ENCODE measurements at regions not wholly inside any gene's neighbourhood (a gene's known extent, or its start where the extent isn't known, plus 50 kb on each side); places are given as distances from the start of the nearest gene placed in this dataset.
"Not testable (repeated sequence)": the region's sequence is repeated elsewhere in the genome, so short reads cannot be mapped to it uniquely, and the experiment has no call there.

- DNase-seq: peak in 2 of 3 donors; percentile 13 to 44
Measured at GRCh38 chr12:5096241-5096924, 52.7 kb downstream of the KCNA5 start.

GRCh38 chr12:5097786-5098185 is 54.1 kb downstream of the KCNA5 start:
- no peak for DNase-seq

- no peak for DNase-seq
Measured at GRCh38 chr12:5099136-5099535, 55.5 kb downstream of the KCNA5 start.

- peak in 1 of 3 donors; percentile 45 for DNase-seq
Measured at GRCh38 chr12:5099591-5099990, 55.9 kb downstream of the KCNA5 start.

- no peak for DNase-seq
Measured at GRCh38 chr12:5101686-5102085, 58.0 kb downstream of the KCNA5 start.

- peak in 1 of 3 donors; percentile 37 for DNase-seq
Measured at GRCh38 chr12:5102261-5102789, 58.6 kb downstream of the KCNA5 start.

- DNase-seq: no peak
Measured at GRCh38 chr12:5102806-5103205, 59.1 kb downstream of the KCNA5 start.

GRCh38 chr12:5110345-5110744 is 66.7 kb downstream of the KCNA5 start:
- DNase-seq: no peak

GRCh38 chr12:5114436-5114835 is 70.8 kb downstream of the KCNA5 start:
- no peak for DNase-seq

- not testable (repeated sequence) for DNase-seq
Measured at GRCh38 chr12:5121784-5122183, 78.1 kb downstream of the KCNA5 start.

- not testable (repeated sequence) for DNase-seq
Measured at GRCh38 chr12:5122256-5122831, 78.7 kb downstream of the KCNA5 start.

GRCh38 chr12:5123921-5124320 is 80.2 kb downstream of the KCNA5 start:
- no peak for DNase-seq

GRCh38 chr12:5124401-5124800 is 80.7 kb downstream of the KCNA5 start:
- DNase-seq: no peak

- DNase-seq: no peak
Measured at GRCh38 chr12:5134861-5135525, 91.3 kb downstream of the KCNA5 start.

GRCh38 chr12:5138256-5138655 is 94.6 kb downstream of the KCNA5 start:
- no peak for DNase-seq

- no peak for DNase-seq
Measured at GRCh38 chr12:5138845-5139244, 95.2 kb downstream of the KCNA5 start.

GRCh38 chr12:5139751-5140150 is 96.1 kb downstream of the KCNA5 start:
- DNase-seq: no peak

- DNase-seq: no peak
Measured at GRCh38 chr12:5140190-5140589, 96.5 kb downstream of the KCNA5 start.

- DNase-seq: no peak
Measured at GRCh38 chr12:5148880-5149279, 105.2 kb downstream of the KCNA5 start.

- DNase-seq: no peak
Measured at GRCh38 chr12:5154091-5154490, 110.4 kb downstream of the KCNA5 start.

- peak in 1 of 3 donors; percentile 10 for DNase-seq
Measured at GRCh38 chr12:5155866-5156265, 112.2 kb downstream of the KCNA5 start.

GRCh38 chr12:5160827-5161226 is 117.1 kb downstream of the KCNA5 start:
- DNase-seq: no peak

- DNase-seq: no peak
Measured at GRCh38 chr12:5163661-5164060, 120.0 kb downstream of the KCNA5 start.

Data from muscle of back (tissue), 3 donors.